GOT3 (cell line): ENCODE measurements at regions not wholly inside any gene's neighbourhood (a gene's known extent, or its start where the extent isn't known, plus 50 kb on each side); places are given as distances from the start of the nearest gene placed in this dataset.

Experiments used
- DNase-seq: peaks from one replicate; lab custom pipeline; 2025; ENCODE audit warnings: mixed read lengths; lab: John Stamatoyannopoulos, UW

GRCh38 chr20:48204499-48204898 is 419.2 kb upstream of the SULF2 start:
- DNase-seq, result no peak

- DNase-seq, result no peak
These were observed 418.0 kb upstream of the SULF2 start for GRCh38 chr20:48203252-48203651.

GRCh38 chr20:48202334-48203113 is 417.2 kb upstream of the SULF2 start:
- DNase-seq, result no peak

DNA sequence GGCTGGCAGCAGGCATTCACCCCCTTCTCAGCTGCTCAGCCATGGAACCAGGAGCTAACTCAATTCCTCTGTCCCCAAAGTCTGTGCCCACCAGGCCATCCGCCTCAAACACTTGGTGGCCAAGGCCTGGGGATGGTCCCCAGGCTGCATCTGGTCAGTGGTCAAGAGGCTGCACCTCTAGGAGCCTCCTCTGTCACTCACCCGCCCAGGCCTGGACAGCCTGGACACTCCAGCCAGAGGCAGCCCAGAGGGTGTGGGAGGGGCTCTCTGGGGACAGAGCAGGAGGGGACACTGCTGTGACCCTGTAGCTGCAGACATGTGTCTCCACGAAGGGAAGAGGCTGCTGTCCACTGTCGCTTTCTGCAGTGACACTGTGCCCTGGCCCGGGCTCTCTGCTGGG is 416.6 kb upstream of the SULF2 start:
- no peak for DNase-seq

- no peak for DNase-seq
These were observed 415.9 kb upstream of the SULF2 start for GRCh38 chr20:48201188-48201587.

GRCh38 chr20:48198929-48199451 is 413.7 kb upstream of the SULF2 start:
- DNase-seq, result peak; percentile 23

- DNase-seq, result no peak
These were observed 411.8 kb upstream of the SULF2 start for GRCh38 chr20:48197066-48197465.

GRCh38 chr20:48196486-48196885 is 411.2 kb upstream of the SULF2 start:
- DNase-seq, result no peak

DNA sequence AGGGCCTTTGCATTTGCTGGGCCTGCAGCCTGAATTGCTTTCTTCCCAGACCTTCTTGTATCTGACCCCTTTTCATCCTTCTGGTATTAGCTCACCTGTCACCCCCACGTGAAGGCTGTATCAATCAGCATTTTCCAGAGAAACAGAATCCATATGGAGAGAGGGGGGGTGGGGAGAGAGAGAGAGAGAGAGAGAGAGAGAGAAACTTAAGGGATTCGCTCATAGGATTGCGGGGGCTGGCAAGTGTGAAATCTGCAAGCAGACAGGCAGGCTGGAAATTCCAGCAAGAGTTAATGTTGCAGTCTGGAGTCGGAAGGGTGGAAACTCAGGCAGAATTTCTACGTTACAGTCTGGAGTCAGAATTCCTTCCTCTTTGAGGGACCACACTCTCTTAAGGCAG is 410.7 kb upstream of the SULF2 start:
- DNase-seq, result no peak

DNA sequence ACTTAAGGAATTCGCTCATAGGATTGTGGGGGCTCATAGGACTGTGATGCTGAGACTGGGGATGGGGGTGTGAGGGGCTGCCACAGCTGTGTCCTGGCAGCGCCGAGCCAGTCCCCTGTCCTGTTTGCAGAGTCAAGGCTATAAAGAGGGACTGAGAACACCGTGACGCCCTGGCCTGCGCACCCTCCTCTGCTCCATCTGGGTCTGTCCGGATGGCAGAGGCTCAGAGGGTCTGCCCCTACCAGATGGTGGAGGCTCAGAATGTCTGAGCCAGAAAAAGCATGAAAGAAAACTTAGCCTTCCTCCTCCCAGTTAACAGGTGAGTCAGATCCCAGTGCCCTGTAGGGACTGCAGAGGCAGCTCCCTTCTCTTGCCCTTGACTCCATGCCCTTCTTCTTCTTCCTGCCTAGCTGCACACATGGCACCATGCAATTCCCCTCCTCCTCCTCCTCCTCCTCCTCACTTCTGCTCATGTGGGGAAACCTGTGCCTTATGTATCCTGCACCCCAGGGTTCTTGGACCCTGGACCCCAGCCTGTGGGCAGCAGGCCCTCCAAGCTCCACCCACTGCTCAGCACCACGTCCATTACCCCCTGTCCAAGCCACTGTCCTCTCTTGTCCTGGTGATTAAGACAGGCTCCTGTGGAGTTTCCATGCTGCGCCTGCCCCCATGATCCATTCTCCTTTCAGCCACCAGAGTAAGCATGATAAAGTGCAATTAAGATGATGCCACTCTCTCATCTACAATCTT is 410.0 kb upstream of the SULF2 start:
- no peak for DNase-seq

DNA sequence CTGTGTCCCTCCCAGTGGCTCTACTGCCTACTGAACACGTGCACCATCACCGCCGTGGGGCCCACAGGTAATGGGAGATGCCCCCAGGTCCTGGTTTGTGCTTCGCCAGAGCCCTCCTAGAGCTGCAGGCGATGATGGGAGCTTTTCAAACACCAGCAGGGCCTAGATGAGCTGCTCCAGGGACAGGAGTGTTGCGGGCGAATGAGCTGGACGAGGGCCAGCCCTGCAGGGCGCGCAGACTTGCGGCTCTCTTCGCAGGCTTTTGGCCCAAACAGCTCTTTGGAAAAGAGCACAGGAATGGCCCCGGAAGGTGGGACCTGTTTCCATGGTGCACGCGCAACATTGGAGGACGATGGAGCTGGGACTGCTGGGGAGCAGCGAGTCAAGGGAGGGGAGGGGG is 409.3 kb upstream of the SULF2 start:
- no peak for DNase-seq

GRCh38 chr20:48193627-48194425 is 408.5 kb upstream of the SULF2 start:
- no peak for DNase-seq

- DNase-seq, result no peak
These were observed 406.8 kb upstream of the SULF2 start for GRCh38 chr20:48192109-48192508.

DNA sequence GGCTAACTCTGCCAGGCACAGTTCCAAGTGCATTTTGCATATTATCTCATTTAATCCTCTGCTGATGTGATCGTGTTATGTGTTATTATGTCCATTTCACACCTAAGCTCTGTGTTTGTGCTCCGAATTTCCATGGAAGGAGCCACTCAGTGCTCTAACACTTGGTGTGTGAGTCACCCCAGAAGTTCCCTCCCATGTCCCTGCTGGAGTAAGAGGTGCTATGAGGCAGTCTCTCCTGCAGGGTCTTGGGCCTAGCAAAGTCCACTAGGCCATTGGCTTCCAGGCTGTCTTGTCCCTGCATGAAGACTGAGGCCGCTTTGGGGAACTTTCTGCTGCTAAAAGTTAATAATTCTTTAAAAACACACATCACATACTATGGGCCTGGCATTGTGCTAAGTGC is 405.9 kb upstream of the SULF2 start:
- DNase-seq, result no peak

- no peak for DNase-seq
These were observed 405.5 kb upstream of the SULF2 start for GRCh38 chr20:48190757-48191156.

- DNase-seq, result no peak
These were observed 403.9 kb upstream of the SULF2 start for GRCh38 chr20:48189181-48189580.

GRCh38 chr20:48187851-48188250 is 402.6 kb upstream of the SULF2 start:
- DNase-seq, result no peak

- no peak for DNase-seq
These were observed 401.6 kb upstream of the SULF2 start for GRCh38 chr20:48186915-48187314.

- DNase-seq, result no peak
These were observed 401.2 kb upstream of the SULF2 start for GRCh38 chr20:48186447-48186846.

DNA sequence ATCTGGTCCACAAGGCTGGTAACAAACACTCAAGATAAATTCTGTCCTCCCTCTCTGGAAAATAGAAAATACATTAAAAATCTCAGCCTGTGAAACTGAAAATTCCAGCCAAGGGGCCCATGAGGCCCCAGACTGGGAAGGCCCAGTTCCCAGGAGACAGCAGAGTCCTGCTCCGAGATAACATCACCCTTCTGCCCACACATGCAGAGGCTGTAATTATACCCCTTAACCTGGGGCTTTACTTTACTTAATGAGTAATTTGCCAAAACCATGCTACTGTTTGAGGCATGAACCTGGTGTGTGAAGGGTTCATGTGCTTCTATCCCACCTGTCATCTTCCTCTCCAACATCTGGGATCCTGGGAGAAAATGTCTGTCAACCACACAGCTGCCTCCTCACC is 398.9 kb upstream of the SULF2 start:
- DNase-seq, result no peak

DNA sequence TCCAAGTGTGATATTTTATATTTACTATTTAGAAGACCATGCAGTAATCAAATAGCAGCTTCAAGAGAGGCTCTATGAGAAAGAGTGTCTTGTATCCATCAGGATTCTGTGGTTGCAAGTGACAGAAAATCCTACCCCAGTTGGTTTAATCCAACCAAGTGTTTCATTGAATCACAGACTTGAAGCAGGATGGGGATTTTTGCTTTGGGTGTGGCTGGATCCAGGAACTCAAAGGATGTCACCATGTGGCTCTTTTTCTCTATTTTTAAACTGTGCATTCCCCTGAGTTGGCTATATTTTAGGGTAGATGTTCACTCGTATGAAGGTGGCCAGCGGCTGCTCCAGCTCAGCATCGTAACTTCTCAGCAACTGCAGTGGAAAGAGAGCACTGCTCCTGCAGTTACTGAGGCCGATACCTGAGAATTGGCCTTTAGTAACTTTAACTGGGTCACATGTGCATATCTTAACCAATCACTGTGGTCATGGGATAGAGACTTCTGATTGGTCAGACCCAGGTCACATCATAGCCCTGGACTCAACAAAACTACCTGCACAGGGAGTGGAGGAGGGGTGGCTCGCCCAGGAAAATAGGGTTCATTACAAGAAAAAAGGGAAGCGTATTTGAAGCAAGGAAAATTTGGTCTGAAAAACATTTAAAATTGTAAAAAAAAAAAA is 396.1 kb upstream of the SULF2 start:
- DNase-seq, result no peak

DNA sequence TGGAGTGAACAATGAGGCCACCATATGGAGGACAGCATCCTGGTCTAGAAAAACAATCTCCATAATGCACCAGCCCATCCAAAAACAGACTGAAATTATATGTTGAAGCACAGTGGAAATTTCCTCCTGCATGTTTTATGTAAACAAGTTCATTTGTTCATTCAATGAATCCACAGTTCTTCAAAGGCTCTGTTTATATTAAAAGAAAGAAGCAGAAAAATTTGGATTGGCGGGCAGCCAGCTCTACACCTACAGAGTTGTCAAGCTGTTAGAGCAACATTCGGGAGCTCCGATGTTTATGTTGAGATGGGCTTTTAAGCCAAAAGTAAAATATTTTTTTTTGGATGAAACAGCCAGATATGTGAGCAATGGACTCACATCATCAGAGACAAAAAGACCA is 395.3 kb upstream of the SULF2 start:
- DNase-seq, result no peak
